KMS-11 (cell line): ENCODE measurements at regions not wholly inside any gene's neighbourhood (a gene's known extent, or its start where the extent isn't known, plus 50 kb on each side); places are given as distances from the start of the nearest gene placed in this dataset.

Source experiments
- H2AFZ ChIP-seq: fragments of 200-600 bp; sonication (generic); 2 replicates; pipeline ENCODE4 v1.6.1; 2016; ENCODE audit warnings: antibody characterized with exemption, mixed run types, low read depth
- H3K27ac ChIP-seq: fragments of 200-600 bp; sonication (generic); 2 replicates; pipeline ENCODE4 v1.6.1; 2016; ENCODE audit warnings: mild to moderate bottlenecking, mixed run types
- H3K27me3 ChIP-seq: fragments of 200-600 bp; sonication (generic); 2 replicates; pipeline ENCODE4 v1.6.1; 2017; ENCODE audit warnings: mild to moderate bottlenecking, low read depth, mixed run types, moderate library complexity; ENCODE audit not compliant: insufficient read depth
- H3K36me3 ChIP-seq: fragments of 200-600 bp; sonication (generic); 2 replicates; pipeline ENCODE4 v1.6.1; 2017; ENCODE audit warnings: mild to moderate bottlenecking, mixed run types; ENCODE audit not compliant: insufficient read depth
- H3K4me1 ChIP-seq: fragments of 200-600 bp; sonication (generic); 2 replicates; pipeline ENCODE4 v1.6.1; 2016; ENCODE audit warnings: mild to moderate bottlenecking, low read depth, mixed run types; ENCODE audit not compliant: poor library complexity, severe bottlenecking
- H3K4me2 ChIP-seq: fragments of 200-600 bp; sonication (generic); 2 replicates; pipeline ENCODE4 v1.7.0; 2016; ENCODE audit warnings: mild to moderate bottlenecking, mixed run types
- H3K4me3 ChIP-seq: fragments of 200-600 bp; sonication (generic); IDR thresholded peaks from 2 replicates; pipeline ENCODE4 v1.6.1; 2017; ENCODE audit warnings: low read depth, low read length, mixed read lengths; ENCODE audit not compliant: insufficient read depth
- H3K79me2 ChIP-seq: fragments of 200-600 bp; sonication (generic); 2 replicates; pipeline ENCODE4 v1.6.1; 2016; ENCODE audit warnings: low read depth, mixed run types; ENCODE audit not compliant: insufficient read depth
- H3K9ac ChIP-seq: fragments of 200-600 bp; sonication (generic); 2 replicates; pipeline ENCODE4 v1.6.1; 2016; ENCODE audit warnings: mild to moderate bottlenecking, mixed run types
- H4K20me1 ChIP-seq: fragments of 200-600 bp; sonication (generic); 2 replicates; pipeline ENCODE4 v1.6.1; 2016; ENCODE audit warnings: mild to moderate bottlenecking, mixed run types; ENCODE audit not compliant: insufficient read depth
- CTCF ChIP-seq: fragments of 200-600 bp; sonication (generic); conservative IDR thresholded peaks from 2 replicates; pipeline ENCODE4 v1.6.1; 2017; ENCODE audit warnings: low read depth, mild to moderate bottlenecking, antibody characterized with exemption, low read length, moderate library complexity, mixed read lengths

- no peaks in the 10 kb centered on the region for H4K20me1 ChIP-seq
These were observed 275.7 kb downstream of the KLF6 start for GRCh38 chr10:3509355-3509754.

GRCh38 chr10:3503299-3503698 is 281.7 kb downstream of the KLF6 start:
- Histone ChIP-seq H3K9ac (no peak overlapping the region), H3K27ac (no peak overlapping the region), H3K27me3 (no peaks in the 10 kb centered on the region), H3K36me3 (no peaks in the 10 kb centered on the region), H3K4me3 (no peak overlapping the region), H3K79me2 (no peaks in the 10 kb centered on the region), H3K4me2 (no peak overlapping the region), H4K20me1 (no peaks in the 10 kb centered on the region), H3K4me1 (no peaks in the 10 kb centered on the region), H2AFZ (no peak overlapping the region)
- no peak for TF ChIP-seq CTCF

More at GRCh38 chr10:3509355-3509754, 275.7 kb downstream of the KLF6 start:
- no peaks in the 10 kb centered on the region for H3K79me2 ChIP-seq
- no peaks in the 10 kb centered on the region for H3K27me3 ChIP-seq
- H3K4me3 ChIP-seq: no peak overlapping the region
- no peak overlapping the region for H3K4me2 ChIP-seq
- no peak overlapping the region for H2AFZ ChIP-seq
- H3K9ac ChIP-seq: no peak overlapping the region
- no peak overlapping the region for H3K27ac ChIP-seq
- TF ChIP-seq CTCF: no peak
- no peaks in the 10 kb centered on the region for H3K36me3 ChIP-seq
- no peaks in the 10 kb centered on the region for H3K4me1 ChIP-seq

- Histone ChIP-seq H3K4me3 (no peak overlapping the region), H3K36me3 (no peaks in the 10 kb centered on the region), H3K9ac (no peak overlapping the region), H4K20me1 (no peaks in the 10 kb centered on the region), H3K27me3 (no peaks in the 10 kb centered on the region), H3K27ac (no peak overlapping the region), H3K4me2 (no peak overlapping the region), H3K79me2 (no peaks in the 10 kb centered on the region), H3K4me1 (no peaks in the 10 kb centered on the region), H2AFZ (no peak overlapping the region)
- TF ChIP-seq CTCF: no peak
These were observed 282.3 kb downstream of the KLF6 start for GRCh38 chr10:3502673-3503072.

- Histone ChIP-seq H3K79me2 (no peaks in the 10 kb centered on the region), H4K20me1 (no peaks in the 10 kb centered on the region), H3K4me2 (no peak overlapping the region), H3K36me3 (no peaks in the 10 kb centered on the region), H3K27me3 (no peaks in the 10 kb centered on the region), H3K4me1 (no peaks in the 10 kb centered on the region), H2AFZ (no peak overlapping the region), H3K27ac (no peak overlapping the region), H3K9ac (no peak overlapping the region), H3K4me3 (no peak overlapping the region)
- no peak for TF ChIP-seq CTCF
These were observed 284.6 kb downstream of the KLF6 start for GRCh38 chr10:3500408-3500856.
